ENCODE measurements at regions not wholly inside any gene's neighbourhood (a gene's known extent, or its start where the extent isn't known, plus 50 kb on each side); places are given as distances from the start of the nearest gene placed in this dataset.

DNA sequence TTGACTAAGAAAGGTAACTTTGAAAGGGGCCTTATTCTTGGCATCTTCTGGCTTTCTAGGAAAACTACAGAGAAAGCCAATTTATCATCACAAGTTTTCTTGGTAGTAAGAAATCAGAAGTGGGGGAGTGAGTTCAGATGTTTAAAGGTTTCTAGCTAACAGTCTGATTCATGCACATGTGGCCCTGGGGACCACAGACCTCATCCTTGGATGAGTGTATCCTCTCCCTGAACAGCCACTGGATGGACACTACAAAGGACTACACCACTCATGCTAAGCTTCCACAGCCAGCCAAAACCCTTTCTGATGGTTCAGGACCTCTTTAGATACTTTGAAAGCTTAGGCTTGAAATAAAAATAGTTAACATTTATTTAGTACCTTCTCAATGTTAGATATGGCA lies 218.3 kb upstream of the STK17B start:
- H4K20me1 ChIP-seq (ENCODE audit: insufficient read depth, low read length): no peaks in the 10 kb centered on the region
- no peak overlapping the region for H3K9ac ChIP-seq (ENCODE audit: low read length)
- H2AFZ ChIP-seq (ENCODE audit: low read depth, low read length): no peak overlapping the region
- H3K27me3 ChIP-seq (ENCODE audit: low read depth, low read length): no peaks in the 10 kb centered on the region
- H3K27ac ChIP-seq (ENCODE audit: low read length): no peak overlapping the region
- no peaks in the 10 kb centered on the region for H3K36me3 ChIP-seq (replicated peaks; ENCODE audit: low read depth, low read length)
- TF ChIP-seq EZH2phosphoT487 (IDR thresholded peaks at IDR 0.05; ENCODE audit: low read depth): no peak
- no peak for TF ChIP-seq CTCF (IDR thresholded peaks at IDR 0.05; ENCODE audit: low read depth, low read length)
- no peak overlapping the region for H3K4me2 ChIP-seq (ENCODE audit: low read length)
- H3K4me3 ChIP-seq (ENCODE audit: low read length): no peak overlapping the region
- no peaks in the 10 kb centered on the region for H3K4me1 ChIP-seq (ENCODE audit: low read length)
- H3K9me3 ChIP-seq (ENCODE audit: insufficient read depth, low read length): no peaks in the 10 kb centered on the region
- no peaks in the 10 kb centered on the region for H3K79me2 ChIP-seq (ENCODE audit: low read length)

DNA sequence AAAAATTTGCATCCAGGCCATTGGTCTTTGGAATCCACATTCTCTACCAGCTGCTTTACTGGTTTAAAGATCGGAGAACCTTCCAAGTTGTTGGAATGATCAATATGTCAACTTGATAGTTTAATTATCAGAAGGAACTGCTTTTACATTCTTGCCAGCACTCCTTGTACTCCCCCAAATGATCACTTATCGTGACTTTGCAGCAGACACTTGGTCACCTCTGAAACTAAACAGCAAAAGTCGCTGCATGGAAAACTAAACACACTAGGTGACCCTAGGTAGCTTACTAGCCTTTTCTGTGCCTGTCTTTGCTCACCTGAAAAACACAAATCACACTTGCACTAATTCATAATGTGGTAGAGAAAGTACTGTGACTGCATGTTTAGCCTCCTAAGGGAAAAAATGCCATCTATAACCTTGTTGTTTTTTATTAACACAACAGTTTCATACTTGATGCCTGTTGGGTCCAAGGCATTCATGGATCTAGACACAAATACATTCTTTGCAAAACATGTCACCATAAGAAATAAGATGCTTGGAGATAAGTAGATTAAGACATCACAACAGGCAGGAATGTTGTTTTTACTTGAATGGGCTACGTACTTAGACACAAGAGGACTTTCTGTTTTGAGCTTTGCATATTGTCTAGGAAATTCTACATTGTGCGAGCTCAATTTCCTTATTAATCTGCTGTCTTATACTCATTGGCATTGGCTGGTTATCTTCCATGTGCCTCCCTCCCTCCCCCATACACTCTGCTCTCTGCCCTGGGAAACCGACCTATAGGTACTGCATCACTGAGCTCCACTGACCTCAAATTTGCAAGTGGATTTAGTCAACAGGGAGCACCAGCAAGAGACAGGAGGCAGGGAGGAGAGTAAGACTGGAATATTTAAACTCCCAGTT lies 219.1 kb upstream of the STK17B start:
- Histone ChIP-seq H3K4me1 (ENCODE audit: low read length) (no peaks in the 10 kb centered on the region), H4K20me1 (ENCODE audit: insufficient read depth, low read length) (no peaks in the 10 kb centered on the region), H3K27me3 (ENCODE audit: low read depth, low read length) (no peaks in the 10 kb centered on the region), H3K9me3 (ENCODE audit: insufficient read depth, low read length) (no peaks in the 10 kb centered on the region), H3K27ac (ENCODE audit: low read length) (no peak overlapping the region), H3K4me2 (ENCODE audit: low read length) (no peak overlapping the region), H3K9ac (ENCODE audit: low read length) (no peak overlapping the region), H3K79me2 (ENCODE audit: low read length) (no peaks in the 10 kb centered on the region), H3K4me3 (ENCODE audit: low read length) (no peak overlapping the region), H3K36me3 (replicated peaks; ENCODE audit: low read depth, low read length) (no peaks in the 10 kb centered on the region), H2AFZ (ENCODE audit: low read depth, low read length) (no peak overlapping the region)
- TF ChIP-seq CTCF (IDR thresholded peaks at IDR 0.05; ENCODE audit: low read depth, low read length) (no peak), EZH2phosphoT487 (IDR thresholded peaks at IDR 0.05; ENCODE audit: low read depth) (no peak)

- Histone ChIP-seq H3K4me3 (ENCODE audit: low read length) (no peak overlapping the region), H2AFZ (ENCODE audit: low read depth, low read length) (no peak overlapping the region), H3K9ac (ENCODE audit: low read length) (no peak overlapping the region)
Observed at GRCh38 chr2:196391149-196391479, 219.7 kb upstream of the STK17B start.

GRCh38 chr2:196399096-196399495 lies 227.7 kb upstream of the STK17B start:
- no peaks in the 10 kb centered on the region for H3K9me3 ChIP-seq (ENCODE audit: insufficient read depth, low read length)
- no peaks in the 10 kb centered on the region for H3K36me3 ChIP-seq (replicated peaks; ENCODE audit: low read depth, low read length)
- H3K27ac ChIP-seq (ENCODE audit: low read length): no peak overlapping the region
- H3K4me2 ChIP-seq (ENCODE audit: low read length): no peak overlapping the region
- H2AFZ ChIP-seq (ENCODE audit: low read depth, low read length): no peak overlapping the region
- H3K9ac ChIP-seq (ENCODE audit: low read length): no peak overlapping the region
- no peaks in the 10 kb centered on the region for H4K20me1 ChIP-seq (ENCODE audit: insufficient read depth, low read length)
- no peak overlapping the region for H3K4me3 ChIP-seq (ENCODE audit: low read length)
- no peaks in the 10 kb centered on the region for H3K4me1 ChIP-seq (ENCODE audit: low read length)
- no peaks in the 10 kb centered on the region for H3K27me3 ChIP-seq (ENCODE audit: low read depth, low read length)
- no peaks in the 10 kb centered on the region for H3K79me2 ChIP-seq (ENCODE audit: low read length)
- TF ChIP-seq EZH2phosphoT487 (IDR thresholded peaks at IDR 0.05; ENCODE audit: low read depth): no peak
- TF ChIP-seq CTCF (IDR thresholded peaks at IDR 0.05; ENCODE audit: low read depth, low read length): no peak

More at GRCh38 chr2:196391149-196391479, 219.7 kb upstream of the STK17B start:
- H3K4me2 ChIP-seq (ENCODE audit: low read length): no peak overlapping the region
- no peaks in the 10 kb centered on the region for H3K4me1 ChIP-seq (ENCODE audit: low read length)
- TF ChIP-seq CTCF (IDR thresholded peaks at IDR 0.05; ENCODE audit: low read depth, low read length): no peak
- TF ChIP-seq EZH2phosphoT487 (IDR thresholded peaks at IDR 0.05; ENCODE audit: low read depth): no peak
- H3K36me3 ChIP-seq (replicated peaks; ENCODE audit: low read depth, low read length): no peaks in the 10 kb centered on the region
- H3K79me2 ChIP-seq (ENCODE audit: low read length): no peaks in the 10 kb centered on the region
- no peaks in the 10 kb centered on the region for H4K20me1 ChIP-seq (ENCODE audit: insufficient read depth, low read length)
- no peaks in the 10 kb centered on the region for H3K27me3 ChIP-seq (ENCODE audit: low read depth, low read length)
- H3K9me3 ChIP-seq (ENCODE audit: insufficient read depth, low read length): no peaks in the 10 kb centered on the region
- no peak overlapping the region for H3K27ac ChIP-seq (ENCODE audit: low read length)

All from OCI-LY3 (cell line).